Osteoblast (primary cell): ENCODE measurements at regions not wholly inside any gene's neighbourhood (a gene's known extent, or its start where the extent isn't known, plus 50 kb on each side); places are given as distances from the start of the nearest gene placed in this dataset.

Experiments
- DNase-seq: peaks from one replicate; pipeline ENCODE4 v3.0.0; 2011; ENCODE audit warnings: low spot score, mixed read lengths; ENCODE audit not compliant: insufficient read length; ENCODE audit errors: missing footprints
- H2AFZ ChIP-seq: 2 replicates; pipeline ENCODE4 v1.6.0; 2011; ENCODE audit warnings: mild to moderate bottlenecking, low read length
- H3K27ac ChIP-seq: 2 replicates; pipeline ENCODE4 v1.5.1; 2011; ENCODE audit warnings: mild to moderate bottlenecking, low read depth, low read length, moderate library complexity
- H3K27me3 ChIP-seq: 2 replicates; pipeline ENCODE4 v1.6.0; 2012; ENCODE audit warnings: mild to moderate bottlenecking, control low read depth, inconsistent platforms, low read length, moderate library complexity; ENCODE audit not compliant: insufficient read depth
- H3K36me3 ChIP-seq: 2 replicates; pipeline ENCODE4 v1.5.1; 2011; ENCODE audit warnings: mild to moderate bottlenecking, low read length, control low read depth, moderate library complexity; ENCODE audit not compliant: insufficient read depth
- H3K4me1 ChIP-seq: 2 replicates; pipeline ENCODE4 v1.5.1; 2011; ENCODE audit warnings: mild to moderate bottlenecking, low read length, control low read depth, moderate library complexity; ENCODE audit not compliant: insufficient read depth
- H3K4me2 ChIP-seq: 2 replicates; pipeline ENCODE4 v1.6.0; 2011; ENCODE audit warnings: mild to moderate bottlenecking, low read length; ENCODE audit not compliant: insufficient read depth
- H3K4me3 ChIP-seq: fragments of 200-600 bp; sonication (generic); 3 replicates; pipeline ENCODE4 v1.5.1; 2012; ENCODE audit warnings: mild to moderate bottlenecking, low read length, inconsistent platforms; ENCODE audit not compliant: insufficient read depth
- H3K79me2 ChIP-seq: 2 replicates; pipeline ENCODE4 v1.6.0; 2012; ENCODE audit warnings: mild to moderate bottlenecking, low read length, control low read depth, inconsistent platforms; ENCODE audit not compliant: insufficient read depth
- H3K9me3 ChIP-seq: 2 replicates; pipeline ENCODE4 v1.5.1; 2011; ENCODE audit warnings: low read depth, low read length, control low read depth
- H4K20me1 ChIP-seq: 2 replicates; pipeline ENCODE4 v1.6.0; 2012; ENCODE audit warnings: mild to moderate bottlenecking, low read length, control low read depth; ENCODE audit not compliant: insufficient read depth
- TF ChIP-seq, protein P1 (sequence below): IDR thresholded peaks from 2 replicates; pipeline ENCODE4 v1.5.1; 2011; ENCODE audit warnings: mild to moderate bottlenecking, low read depth, low read length, moderate library complexity; ENCODE audit errors: extremely low read depth

GRCh38 chr6:19434065-19434464, 403.1 kb upstream of the ID4 start:
- no peaks in the 10 kb centered on the region for H4K20me1 ChIP-seq
- no peak overlapping the region for H3K4me3 ChIP-seq
- no peak for DNase-seq

GRCh38 chr6:19435755-19436154, 401.4 kb upstream of the ID4 start:
- no peak overlapping the region for H2AFZ ChIP-seq
- H3K79me2 ChIP-seq = no peaks in the 10 kb centered on the region
- H3K4me2 ChIP-seq = no peak overlapping the region
- no peaks in the 10 kb centered on the region for H3K27me3 ChIP-seq
- no peak for DNase-seq
- TF ChIP-seq, protein P1, sequence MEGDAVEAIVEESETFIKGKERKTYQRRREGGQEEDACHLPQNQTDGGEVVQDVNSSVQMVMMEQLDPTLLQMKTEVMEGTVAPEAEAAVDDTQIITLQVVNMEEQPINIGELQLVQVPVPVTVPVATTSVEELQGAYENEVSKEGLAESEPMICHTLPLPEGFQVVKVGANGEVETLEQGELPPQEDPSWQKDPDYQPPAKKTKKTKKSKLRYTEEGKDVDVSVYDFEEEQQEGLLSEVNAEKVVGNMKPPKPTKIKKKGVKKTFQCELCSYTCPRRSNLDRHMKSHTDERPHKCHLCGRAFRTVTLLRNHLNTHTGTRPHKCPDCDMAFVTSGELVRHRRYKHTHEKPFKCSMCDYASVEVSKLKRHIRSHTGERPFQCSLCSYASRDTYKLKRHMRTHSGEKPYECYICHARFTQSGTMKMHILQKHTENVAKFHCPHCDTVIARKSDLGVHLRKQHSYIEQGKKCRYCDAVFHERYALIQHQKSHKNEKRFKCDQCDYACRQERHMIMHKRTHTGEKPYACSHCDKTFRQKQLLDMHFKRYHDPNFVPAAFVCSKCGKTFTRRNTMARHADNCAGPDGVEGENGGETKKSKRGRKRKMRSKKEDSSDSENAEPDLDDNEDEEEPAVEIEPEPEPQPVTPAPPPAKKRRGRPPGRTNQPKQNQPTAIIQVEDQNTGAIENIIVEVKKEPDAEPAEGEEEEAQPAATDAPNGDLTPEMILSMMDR = no peak
- H3K27ac ChIP-seq = no peak overlapping the region
- H3K36me3 ChIP-seq = no peaks in the 10 kb centered on the region
- H3K4me1 ChIP-seq = no peaks in the 10 kb centered on the region
- H4K20me1 ChIP-seq = no peaks in the 10 kb centered on the region
- H3K9me3 ChIP-seq = no peaks in the 10 kb centered on the region
- no peak overlapping the region for H3K4me3 ChIP-seq

More at GRCh38 chr6:19434065-19434464, 403.1 kb upstream of the ID4 start:
- H2AFZ ChIP-seq = no peak overlapping the region
- H3K4me2 ChIP-seq = no peak overlapping the region
- H3K4me1 ChIP-seq = no peaks in the 10 kb centered on the region
- no peaks in the 10 kb centered on the region for H3K79me2 ChIP-seq
- H3K27me3 ChIP-seq = no peaks in the 10 kb centered on the region
- no peak overlapping the region for H3K27ac ChIP-seq
- H3K9me3 ChIP-seq = no peaks in the 10 kb centered on the region
- TF ChIP-seq, protein P1 = no peak
- H3K36me3 ChIP-seq = no peaks in the 10 kb centered on the region

GRCh38 chr6:19438566-19439353, 398.4 kb upstream of the ID4 start:
- Histone ChIP-seq H2AFZ (no peak overlapping the region), H3K9me3 (no peaks in the 10 kb centered on the region), H3K27me3 (no peaks in the 10 kb centered on the region), H3K79me2 (no peaks in the 10 kb centered on the region), H3K4me2 (no peak overlapping the region), H3K36me3 (no peaks in the 10 kb centered on the region), H3K4me3 (no peak overlapping the region), H3K27ac (no peak overlapping the region), H3K4me1 (no peaks in the 10 kb centered on the region), H4K20me1 (no peaks in the 10 kb centered on the region)
- no peak for DNase-seq
- TF ChIP-seq, protein P1 = no peak

DNA sequence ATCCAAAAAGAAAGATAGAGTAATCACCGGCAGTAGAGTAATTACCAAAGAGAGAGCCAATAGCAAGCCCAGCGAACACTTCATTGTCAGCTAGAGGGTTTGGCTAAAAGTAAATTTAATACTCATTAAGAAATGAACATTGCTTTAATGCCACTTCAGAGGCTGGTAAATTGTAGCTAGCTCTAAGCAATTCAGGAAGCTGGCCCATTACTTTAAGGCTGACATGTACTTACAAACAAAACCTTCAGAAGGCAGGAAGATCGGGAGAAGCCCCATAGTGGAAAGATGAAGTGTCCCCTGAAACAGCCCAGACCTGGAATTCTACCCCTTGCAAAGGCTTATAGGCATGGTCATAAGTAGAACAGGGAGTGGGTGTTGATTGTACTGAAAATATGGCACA, 396.6 kb upstream of the ID4 start:
- no peak for DNase-seq
- Histone ChIP-seq H3K4me2 (no peak overlapping the region), H3K4me1 (no peaks in the 10 kb centered on the region), H3K27me3 (no peaks in the 10 kb centered on the region), H3K4me3 (no peak overlapping the region), H3K9me3 (no peaks in the 10 kb centered on the region), H4K20me1 (no peaks in the 10 kb centered on the region), H2AFZ (no peak overlapping the region), H3K27ac (no peak overlapping the region), H3K79me2 (no peaks in the 10 kb centered on the region), H3K36me3 (no peaks in the 10 kb centered on the region)
- TF ChIP-seq, protein P1 = no peak
